Natural killer cell (primary cell): ENCODE measurements at regions not wholly inside any gene's neighbourhood (a gene's known extent, or its start where the extent isn't known, plus 50 kb on each side); places are given as distances from the start of the nearest gene placed in this dataset.

ENCODE experiments used
- ATAC-seq, 3 donors: fragments of 150-1000 bp in 2 of 3; fragments of 200-7000 bp in 1 of 3; cut with Tn5 transposase; 1 replicate in 1 of 3; 2 replicates in 2 of 3; pipeline ENCODE4 v1.10.0; 2021; ENCODE audit warnings: mild to moderate bottlenecking in 2 of 3, moderate library complexity in 2 of 3
- DNase-seq, 2 donors: peaks; one replicate each; pipeline versions ENCODE4 v3.0.0 to v3.0.0-alpha.2; 2013 to 2021; ENCODE audit warnings: mixed read lengths in 1 of 2
- H3K27ac ChIP-seq: one replicate; pipeline ENCODE4 v1.5.1; 2013; ENCODE audit warnings: mild to moderate bottlenecking, low read length
- H3K27me3 ChIP-seq: one replicate; pipeline ENCODE4 v1.6.1; 2013; ENCODE audit warnings: low read length; ENCODE audit not compliant: control insufficient read depth, insufficient read depth
- H3K36me3 ChIP-seq: one replicate; pipeline ENCODE4 v1.6.1; 2013; ENCODE audit warnings: low read length; ENCODE audit not compliant: control insufficient read depth, insufficient read depth
- H3K4me1 ChIP-seq: one replicate; pipeline ENCODE4 v1.6.1; 2013; ENCODE audit warnings: low read length; ENCODE audit not compliant: control insufficient read depth, insufficient read depth
- H3K4me3 ChIP-seq: one replicate; pipeline ENCODE4 v1.5.1; 2013; ENCODE audit warnings: low read length
- H3K9me3 ChIP-seq: one replicate; pipeline ENCODE4 v1.6.1; 2013; ENCODE audit warnings: low read length; ENCODE audit not compliant: control insufficient read depth, insufficient read depth
- H3K27ac Mint-ChIP-seq, 2 donors: one replicate each; pipeline ENCODE4 v1.8.0; 2022; ENCODE audit warnings: mild to moderate bottlenecking in 2 of 2, mixed read lengths in 2 of 2, moderate library complexity in 1 of 2
- H3K27me3 Mint-ChIP-seq, 2 donors: one replicate each; pipeline ENCODE4 v1.8.0; 2022; ENCODE audit warnings: low read depth in 2 of 2, mixed read lengths in 2 of 2
- H3K36me3 Mint-ChIP-seq: one replicate; pipeline ENCODE4 v1.8.0; 2022; ENCODE audit warnings: mixed read lengths
- H3K4me1 Mint-ChIP-seq, 2 donors: one replicate each; pipeline ENCODE4 v1.8.0; 2022; ENCODE audit warnings: mixed read lengths in 2 of 2
- H3K4me3 Mint-ChIP-seq: one replicate; pipeline ENCODE4 v1.8.0; 2022; ENCODE audit warnings: mild to moderate bottlenecking, moderate library complexity, mixed read lengths
- H3K9me3 Mint-ChIP-seq, 2 donors: one replicate each; pipeline ENCODE4 v1.8.0; 2022; ENCODE audit warnings: mixed read lengths in 2 of 2
- WGBS: methylation state at CpG from one replicate; pipeline ENCODE4 v1.1.7; 2013; ENCODE audit warnings: missing lambda C conversion rate; ENCODE audit not compliant: insufficient coverage; 5-methylcytosine and 5-hydroxymethylcytosine counted together
- intact Hi-C: fragments of 100-400 bp; cut with micrococcal nuclease; formaldehyde crosslinking; loops from one replicate; pipeline ENCODE4 v1.14.2; 2022
- TF ChIP-seq, protein P1 (sequence below): fragments of 200-600 bp; IDR thresholded peaks from one replicate; pipeline ENCODE4 v1.8.0; 2022; ENCODE audit warnings: antibody characterized with exemption

DNA sequence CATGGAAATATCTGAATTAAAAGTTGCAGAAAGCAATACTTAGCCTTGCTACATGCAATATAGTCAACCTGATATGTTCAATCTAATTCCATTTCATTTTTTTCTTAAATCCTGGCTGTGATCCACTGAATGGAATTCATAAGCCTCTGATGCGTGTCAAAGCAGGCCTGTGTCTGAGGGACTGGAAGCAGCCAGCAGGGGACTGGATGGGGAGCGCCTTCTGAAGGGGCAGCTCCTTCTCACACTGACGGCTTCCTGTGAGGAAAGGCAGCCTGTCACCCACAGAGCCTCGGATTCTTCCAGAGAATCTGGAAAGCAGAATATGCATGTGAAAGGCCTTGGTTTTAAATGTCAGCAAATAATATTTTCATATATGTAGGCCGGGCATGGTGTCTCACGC lies 73.5 kb downstream of the KCNF1 start:
- H3K27me3 ChIP-seq, result no peaks in the 10 kb centered on the region
- WGBS, result 89% methylated on average over 4 of the region's 6 CpGs
- intact Hi-C loops, result no loop called here
- H3K4me1 ChIP-seq, result no peaks in the 10 kb centered on the region
- DNase-seq, result no peak
- H3K9me3 ChIP-seq, result no peaks in the 10 kb centered on the region
- Mint-ChIP-seq H3K27me3 (peaks cover 0 to 6% of the 10 kb centered on the region in 2 donors), H3K9me3 (no peaks in the 10 kb centered on the region), H3K27ac (no peak overlapping the region), H3K36me3 (no peaks in the 10 kb centered on the region), H3K4me3 (no peak overlapping the region), H3K4me1 (no peaks in the 10 kb centered on the region)
- no peak overlapping the region for H3K4me3 ChIP-seq
- no peak for ATAC-seq
- H3K36me3 ChIP-seq, result no peaks in the 10 kb centered on the region
- no peak overlapping the region for H3K27ac ChIP-seq
- TF ChIP-seq, protein P1, sequence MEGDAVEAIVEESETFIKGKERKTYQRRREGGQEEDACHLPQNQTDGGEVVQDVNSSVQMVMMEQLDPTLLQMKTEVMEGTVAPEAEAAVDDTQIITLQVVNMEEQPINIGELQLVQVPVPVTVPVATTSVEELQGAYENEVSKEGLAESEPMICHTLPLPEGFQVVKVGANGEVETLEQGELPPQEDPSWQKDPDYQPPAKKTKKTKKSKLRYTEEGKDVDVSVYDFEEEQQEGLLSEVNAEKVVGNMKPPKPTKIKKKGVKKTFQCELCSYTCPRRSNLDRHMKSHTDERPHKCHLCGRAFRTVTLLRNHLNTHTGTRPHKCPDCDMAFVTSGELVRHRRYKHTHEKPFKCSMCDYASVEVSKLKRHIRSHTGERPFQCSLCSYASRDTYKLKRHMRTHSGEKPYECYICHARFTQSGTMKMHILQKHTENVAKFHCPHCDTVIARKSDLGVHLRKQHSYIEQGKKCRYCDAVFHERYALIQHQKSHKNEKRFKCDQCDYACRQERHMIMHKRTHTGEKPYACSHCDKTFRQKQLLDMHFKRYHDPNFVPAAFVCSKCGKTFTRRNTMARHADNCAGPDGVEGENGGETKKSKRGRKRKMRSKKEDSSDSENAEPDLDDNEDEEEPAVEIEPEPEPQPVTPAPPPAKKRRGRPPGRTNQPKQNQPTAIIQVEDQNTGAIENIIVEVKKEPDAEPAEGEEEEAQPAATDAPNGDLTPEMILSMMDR, result no peak

DNA sequence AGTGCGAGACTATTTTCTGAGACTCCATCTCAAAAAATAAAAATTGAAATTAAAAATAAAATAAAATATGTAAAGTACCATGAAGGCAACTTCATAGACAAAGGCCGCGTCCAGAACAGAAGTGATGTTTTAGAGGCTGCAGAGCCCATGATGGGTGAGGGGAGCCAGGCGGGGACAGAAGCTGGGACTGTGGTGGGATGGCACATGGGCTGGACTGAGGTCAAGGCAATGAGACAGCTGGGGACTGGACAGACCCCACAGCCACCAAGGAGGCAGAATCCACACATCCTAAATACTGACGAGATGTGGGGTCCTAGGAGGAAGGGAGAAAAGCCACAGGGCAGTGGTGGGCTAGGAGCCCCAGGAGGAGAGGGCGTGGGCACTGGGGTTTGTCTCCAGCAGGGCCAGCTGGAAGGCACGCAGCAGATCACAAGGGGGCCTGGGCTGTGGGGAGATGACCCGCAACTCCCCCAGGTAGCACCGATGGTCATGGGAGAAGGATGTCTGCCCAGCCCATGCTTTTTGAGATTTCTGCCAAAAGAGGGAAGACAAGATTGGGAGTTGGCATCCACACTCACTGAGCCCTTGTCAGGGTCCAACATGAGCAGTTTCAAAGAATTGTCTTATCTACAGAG lies 74.3 kb downstream of the KCNF1 start:
- H3K4me1 ChIP-seq, result no peaks in the 10 kb centered on the region
- no peaks in the 10 kb centered on the region for H3K27me3 ChIP-seq
- H3K36me3 Mint-ChIP-seq, result no peaks in the 10 kb centered on the region
- no peaks in the 10 kb centered on the region for H3K4me1 Mint-ChIP-seq
- H3K27ac Mint-ChIP-seq, result no peak overlapping the region
- ATAC-seq (no peak), DNase-seq (no peak)
- no peak overlapping the region for H3K4me3 Mint-ChIP-seq
- H3K36me3 ChIP-seq, result no peaks in the 10 kb centered on the region
- no peaks in the 10 kb centered on the region for H3K9me3 ChIP-seq
- WGBS, result 88% methylated on average over 8 of the region's 9 CpGs
- TF ChIP-seq, protein P1, result no peak
- intact Hi-C loops, result no loop called here
- H3K27ac ChIP-seq, result no peak overlapping the region
- peaks cover 0 to 6% of the 10 kb centered on the region in 2 donors for H3K27me3 Mint-ChIP-seq
- no peak overlapping the region for H3K4me3 ChIP-seq
- no peaks in the 10 kb centered on the region for H3K9me3 Mint-ChIP-seq

DNA sequence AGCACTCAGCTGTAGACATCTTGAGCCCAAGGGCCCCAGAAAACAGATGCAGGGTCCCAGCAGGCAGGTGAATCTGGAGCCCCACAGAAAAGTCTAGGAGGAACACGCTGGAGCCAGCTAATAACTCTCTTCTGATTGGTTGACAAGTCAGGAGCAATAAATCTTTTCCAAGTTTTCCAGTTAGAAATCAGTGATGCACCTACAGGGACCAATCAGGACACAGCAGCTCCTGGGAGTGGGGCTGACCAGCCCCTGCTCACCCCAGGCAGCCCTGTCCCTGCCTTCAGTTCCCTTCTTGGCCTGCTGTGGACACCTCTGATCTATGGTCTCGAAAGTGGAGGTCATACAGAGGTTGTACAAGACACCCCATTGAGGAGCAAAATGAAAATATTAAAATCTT lies 75.7 kb downstream of the KCNF1 start:
- Histone ChIP-seq H3K27ac (no peak overlapping the region), H3K9me3 (no peaks in the 10 kb centered on the region), H3K4me1 (no peaks in the 10 kb centered on the region), H3K36me3 (no peaks in the 10 kb centered on the region), H3K4me3 (no peak overlapping the region), H3K27me3 (peaks cover 3% of the 10 kb centered on the region)
- Mint-ChIP-seq H3K27me3 (peaks cover 8 to 11% of the 10 kb centered on the region in 2 donors), H3K9me3 (no peaks in the 10 kb centered on the region), H3K4me3 (no peak overlapping the region), H3K36me3 (no peaks in the 10 kb centered on the region), H3K27ac (no peak overlapping the region), H3K4me1 (no peaks in the 10 kb centered on the region)
- intact Hi-C loops, result no loop called here
- TF ChIP-seq, protein P1, result no peak
- DNase-seq (no peak), ATAC-seq (no peak)
- 81% methylated on average over 1 of the region's 2 CpGs for WGBS

DNA sequence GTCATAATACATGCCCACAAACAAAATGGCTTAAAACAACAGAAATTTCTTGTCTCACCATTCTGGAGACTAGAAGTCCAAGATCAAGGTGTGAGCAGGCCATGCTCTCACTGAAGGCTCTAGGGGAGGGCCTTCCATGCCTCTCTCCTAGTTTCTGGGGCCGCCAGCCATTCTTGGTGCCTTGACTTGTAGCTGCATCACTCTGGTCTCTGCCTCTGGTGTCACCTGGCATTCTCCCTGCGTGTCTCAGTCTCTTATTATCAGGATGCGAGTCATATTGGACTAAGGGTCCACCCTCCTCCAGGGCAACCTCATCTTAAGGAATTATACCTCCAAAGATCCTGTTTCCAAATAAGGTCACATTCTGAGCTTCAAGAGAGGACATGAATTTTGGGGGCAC lies 76.1 kb downstream of the KCNF1 start:
- Histone ChIP-seq H3K9me3 (no peaks in the 10 kb centered on the region), H3K4me1 (no peaks in the 10 kb centered on the region), H3K27me3 (peaks cover 3% of the 10 kb centered on the region), H3K27ac (no peak overlapping the region), H3K36me3 (no peaks in the 10 kb centered on the region), H3K4me3 (no peak overlapping the region)
- Mint-ChIP-seq H3K27me3 (peaks cover 8 to 11% of the 10 kb centered on the region in 2 donors), H3K9me3 (no peaks in the 10 kb centered on the region), H3K4me3 (no peak overlapping the region), H3K27ac (no peak overlapping the region), H3K36me3 (no peaks in the 10 kb centered on the region), H3K4me1 (no peaks in the 10 kb centered on the region)
- 88% methylated on average over 3 of the region's 3 CpGs for WGBS
- TF ChIP-seq, protein P1, result no peak
- intact Hi-C loops, result no loop called here
- DNase-seq (no peak), ATAC-seq (no peak)
